CD4-positive, alpha-beta T cell treated with Interleukin-4 for 4 hours (primary cell): ENCODE measurements at regions not wholly inside any gene's neighbourhood (a gene's known extent, or its start where the extent isn't known, plus 50 kb on each side); places are given as distances from the start of the nearest gene placed in this dataset.

Source experiments
- DNase-seq: peaks from one replicate; pipeline ENCODE4 v3.0.0-alpha.2; 2020

DNA sequence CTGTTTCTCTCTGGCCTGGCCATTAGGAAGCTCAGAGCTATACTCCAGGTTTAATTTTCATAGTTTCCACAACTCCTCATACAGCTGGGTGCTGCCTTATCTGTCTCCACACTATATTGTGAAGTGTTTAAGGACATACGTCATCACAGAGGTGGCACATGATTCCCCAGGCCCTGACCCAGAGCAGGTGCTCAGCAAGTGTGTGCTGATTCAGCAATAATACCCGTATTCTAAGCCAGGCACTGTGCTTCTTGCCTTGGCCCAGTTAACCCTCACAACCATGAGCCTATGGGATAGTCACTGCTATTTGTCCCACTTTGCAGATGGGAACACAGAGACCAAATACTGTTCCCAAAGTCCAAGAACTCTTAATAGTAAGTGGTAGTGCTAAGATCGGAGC is 93.5 kb upstream of the SMIM23 start:
- DNase-seq: no peak

- DNase-seq: no peak
Observed at GRCh38 chr5:171692936-171693335, 92.7 kb upstream of the SMIM23 start.

DNA sequence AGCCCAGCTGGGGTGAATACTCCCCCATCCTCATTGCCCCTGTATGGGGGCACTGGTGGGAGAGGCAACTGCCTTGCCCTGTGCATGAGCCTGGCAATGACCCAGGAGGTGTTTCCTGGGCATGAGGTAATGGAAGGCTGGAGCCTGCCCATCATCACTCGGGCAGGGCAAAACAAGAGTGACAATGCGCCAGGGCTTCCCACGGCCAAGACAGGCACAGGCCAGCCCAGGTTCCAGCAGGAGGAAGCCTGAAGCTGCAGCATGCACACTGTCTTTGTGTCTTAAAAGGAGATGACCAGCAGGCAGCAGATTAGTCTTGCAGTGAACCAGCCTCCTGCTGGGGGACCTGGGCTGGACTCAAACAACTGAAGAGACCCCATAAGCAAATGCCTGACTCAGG is 92.2 kb upstream of the SMIM23 start:
- no peak for DNase-seq

DNA sequence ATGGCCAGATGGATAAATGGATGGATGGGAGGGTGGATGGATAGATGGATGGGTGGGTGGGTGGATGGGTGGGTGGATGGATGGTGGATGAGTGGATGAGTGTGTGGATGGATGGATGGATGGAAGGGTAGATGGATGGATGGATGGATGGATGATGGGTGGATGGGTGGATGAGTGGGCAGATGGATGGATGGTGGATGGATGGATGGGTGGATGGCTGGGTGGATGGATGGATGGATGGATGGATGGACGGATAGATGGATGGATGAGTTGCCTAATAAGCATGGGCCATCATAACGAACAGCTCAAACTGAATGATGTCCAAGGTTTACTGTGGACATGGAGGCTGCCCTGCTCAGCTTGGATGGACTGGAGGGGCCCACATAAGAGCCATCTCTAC is 89.8 kb upstream of the SMIM23 start:
- DNase-seq: no peak

GRCh38 chr5:171697221-171698102 is 88.2 kb upstream of the SMIM23 start:
- no peak for DNase-seq

DNA sequence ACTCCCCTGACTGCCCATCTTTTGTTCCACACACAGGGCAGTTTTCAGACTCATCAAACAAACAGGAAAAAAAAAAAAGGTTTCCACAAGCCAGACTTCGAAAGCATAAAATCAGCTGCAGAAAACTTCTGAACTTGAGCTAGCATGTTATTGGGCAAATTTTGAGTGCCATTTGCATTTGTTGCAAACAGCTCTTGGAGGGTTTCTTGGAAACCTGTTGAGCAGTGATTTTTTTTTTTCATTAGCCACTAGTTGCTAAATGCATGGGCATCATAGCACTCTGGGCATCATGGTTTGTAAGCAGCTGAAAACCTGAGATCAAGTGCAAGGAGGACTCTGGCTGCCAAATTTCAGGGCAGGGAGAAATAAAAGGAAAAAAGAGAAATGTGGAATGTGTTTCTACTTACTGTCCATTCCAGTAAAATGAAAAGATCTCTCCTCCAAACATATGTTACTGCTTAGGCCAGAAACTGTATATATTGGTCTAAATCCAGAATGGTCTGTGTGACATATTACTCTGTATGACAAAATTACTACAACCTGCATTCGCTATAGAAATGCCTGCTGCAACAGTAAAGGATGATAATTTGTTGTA is 85.2 kb upstream of the SMIM23 start:
- DNase-seq: no peak

- no peak for DNase-seq
Observed at GRCh38 chr5:171701100-171701541, 84.5 kb upstream of the SMIM23 start.

DNA sequence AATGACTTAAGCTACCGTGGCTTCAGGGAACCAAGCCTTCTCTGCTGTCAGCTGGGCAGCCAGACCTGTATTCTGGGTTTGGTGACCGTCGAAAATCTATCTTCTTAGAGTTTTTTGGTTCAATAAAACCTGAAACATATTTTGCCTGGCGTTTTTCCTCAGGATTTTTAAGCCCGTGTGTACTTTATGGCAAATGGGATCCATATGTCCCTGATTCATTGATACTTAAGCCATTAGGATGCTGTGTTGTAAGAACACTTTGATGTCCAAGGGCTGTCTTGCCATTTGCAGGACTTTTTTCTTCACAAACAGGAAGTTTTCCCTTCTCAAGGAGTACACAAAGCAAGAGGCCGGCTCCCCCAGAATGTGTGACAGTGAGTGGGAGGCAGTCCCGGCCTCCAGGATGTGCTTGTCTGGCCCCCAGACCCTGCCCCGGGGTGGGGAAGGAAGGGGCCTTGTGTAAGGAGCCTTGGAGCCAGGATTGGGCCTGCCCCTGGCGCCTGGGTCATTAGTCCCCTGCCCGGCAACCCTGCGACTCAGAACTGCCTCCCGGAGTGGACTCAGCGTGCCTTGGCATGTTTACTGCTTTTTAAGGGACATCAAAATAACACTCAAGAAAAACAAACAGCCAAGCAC is 83.4 kb upstream of the SMIM23 start:
- no peak for DNase-seq

DNA sequence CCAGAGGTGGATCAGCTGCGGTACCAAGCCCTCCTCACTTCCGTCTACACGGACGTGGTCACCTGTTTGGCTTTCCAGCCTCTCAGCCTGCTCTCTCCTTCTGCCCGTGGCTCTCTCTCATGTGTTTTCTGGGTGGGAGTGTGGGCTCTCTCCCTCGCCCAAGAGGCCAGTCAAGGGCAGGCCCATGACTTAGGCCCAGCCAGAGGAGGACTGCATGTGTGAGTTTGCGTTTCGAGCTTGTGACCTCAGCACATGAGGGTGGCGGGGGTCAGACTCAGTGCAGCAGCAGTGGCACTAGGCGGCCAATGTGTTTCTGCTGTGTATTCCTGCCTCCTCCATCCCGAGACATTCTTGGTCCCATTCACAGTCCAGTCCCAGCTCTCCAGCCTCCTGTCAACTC is 82.5 kb upstream of the SMIM23 start:
- DNase-seq: no peak

- no peak for DNase-seq
Observed at GRCh38 chr5:171705036-171705435, 80.6 kb upstream of the SMIM23 start.

DNA sequence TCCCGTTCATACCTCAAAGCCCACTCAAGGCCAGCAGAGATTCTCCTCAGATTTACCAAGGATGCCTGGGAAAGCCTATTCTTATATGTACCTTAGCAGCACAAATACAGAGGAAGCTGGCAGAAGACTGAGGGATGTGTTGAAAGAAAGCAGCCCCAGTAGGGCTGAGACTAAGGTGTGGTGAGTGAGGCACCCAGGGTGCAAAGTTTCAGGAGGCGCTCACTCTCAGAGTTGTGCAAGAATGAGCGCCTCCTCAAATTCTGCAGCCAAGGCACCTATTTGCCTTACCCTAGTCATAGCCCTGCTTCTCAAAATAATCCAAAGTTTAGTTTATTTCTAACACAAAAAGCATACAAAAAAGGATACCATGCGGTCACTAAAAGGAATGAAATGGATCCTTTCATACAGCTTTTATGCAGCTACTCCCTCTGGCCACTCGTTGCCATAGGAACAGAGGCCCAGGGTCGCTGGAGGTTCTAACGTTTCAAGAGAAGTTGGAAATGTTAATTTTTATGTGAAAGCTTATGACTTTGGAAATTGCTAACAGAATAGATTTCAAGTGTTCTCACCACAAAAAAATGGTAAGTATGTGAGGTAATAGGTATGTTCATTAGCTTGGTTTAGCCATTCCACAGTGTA is 79.7 kb upstream of the SMIM23 start:
- no peak for DNase-seq

DNA sequence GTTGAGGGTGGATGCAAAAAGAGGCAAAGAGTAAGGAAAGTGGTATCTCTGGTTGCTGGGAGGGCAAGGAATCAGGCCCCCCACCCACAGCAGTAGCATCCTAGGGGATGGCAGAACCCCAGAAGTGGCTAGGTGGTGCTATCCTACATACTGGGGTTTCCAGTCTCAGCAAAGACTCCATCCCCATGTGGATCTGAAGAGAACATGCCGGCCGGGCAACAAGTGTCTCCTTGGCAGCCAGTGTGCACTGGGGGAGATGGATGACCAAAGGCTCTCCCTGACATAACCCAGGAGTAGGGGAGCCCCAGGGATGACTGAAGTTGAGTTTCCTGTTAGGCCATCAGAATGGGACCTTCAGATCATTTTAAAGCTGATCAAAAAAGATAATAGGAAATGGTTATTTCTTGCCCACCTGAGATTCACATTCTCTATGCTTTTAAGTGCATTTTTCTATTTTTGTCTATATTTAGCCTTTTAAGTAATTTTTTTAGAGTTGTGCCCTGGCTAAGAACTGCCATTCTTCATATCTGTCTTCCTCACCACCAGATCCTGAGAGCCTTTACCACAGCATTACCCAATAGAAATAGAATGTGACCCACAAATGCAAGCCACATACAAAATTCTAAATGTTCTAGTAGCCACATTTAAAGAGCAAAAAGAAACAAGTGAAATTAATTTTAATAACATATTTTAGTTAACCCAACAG is 78.7 kb upstream of the SMIM23 start:
- no peak for DNase-seq

DNA sequence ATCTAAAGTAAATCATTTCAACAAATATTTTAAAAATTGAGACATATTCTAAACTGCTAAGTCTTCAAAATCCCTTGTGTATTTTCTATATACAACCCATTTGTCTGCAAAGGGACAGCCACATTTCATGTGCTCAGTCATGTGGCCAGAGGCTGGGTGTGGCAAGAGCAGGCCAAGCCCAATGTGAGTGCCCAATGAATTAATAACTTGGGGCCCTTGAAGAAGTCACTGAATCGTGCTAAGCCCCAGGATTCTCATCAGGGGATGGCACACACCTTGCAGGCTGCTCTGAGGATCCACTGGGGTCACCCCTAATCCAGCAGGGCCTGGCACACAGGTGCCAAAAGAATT is 78.2 kb upstream of the SMIM23 start:
- no peak for DNase-seq

DNA sequence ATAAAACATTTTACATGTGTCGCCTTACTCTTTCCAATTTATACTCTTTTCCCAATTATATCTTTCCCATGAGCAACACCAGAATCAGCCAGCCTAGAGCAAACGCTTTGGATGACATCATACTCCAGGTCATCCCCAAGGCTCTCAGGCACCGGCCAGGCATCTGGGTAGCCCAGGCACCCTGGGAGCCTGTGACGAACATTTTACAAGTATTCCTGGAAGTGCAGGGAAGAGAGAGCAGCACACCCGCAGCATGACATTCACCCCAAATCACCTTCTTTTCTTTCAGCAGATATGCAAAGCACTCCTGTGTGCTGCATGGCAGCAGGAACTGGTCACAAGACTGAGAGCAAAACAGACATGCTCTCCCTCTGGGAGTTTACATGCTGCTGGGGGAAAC is 75.7 kb upstream of the SMIM23 start:
- no peak for DNase-seq

DNA sequence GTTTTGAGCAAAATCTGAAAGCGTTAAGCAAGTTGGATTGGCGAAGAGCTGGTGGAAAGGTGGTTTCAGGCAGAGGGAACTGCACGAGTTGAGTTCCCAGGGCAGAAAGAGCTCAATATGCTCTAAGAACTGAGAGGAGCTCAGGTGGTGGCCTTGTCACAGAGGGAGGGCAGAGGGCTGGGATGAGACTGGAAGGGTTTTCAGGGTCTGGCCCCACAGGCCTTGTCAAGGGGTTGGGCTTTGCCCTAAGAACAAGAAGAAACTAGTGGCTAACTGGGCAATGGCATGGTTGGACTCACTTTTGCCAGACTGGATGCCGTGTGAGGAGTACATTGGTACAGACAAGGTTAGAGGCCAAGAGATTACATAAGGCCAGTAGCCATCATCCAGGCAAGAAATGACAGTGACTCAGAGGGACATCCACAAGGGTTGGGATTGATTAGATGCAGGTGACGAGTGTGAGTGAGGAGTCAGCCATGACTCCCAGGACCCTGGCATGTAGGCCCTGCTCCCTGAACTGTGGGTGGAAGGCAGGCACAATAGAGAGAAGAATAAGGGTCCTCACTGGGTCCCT is 75.1 kb upstream of the SMIM23 start:
- no peak for DNase-seq

DNA sequence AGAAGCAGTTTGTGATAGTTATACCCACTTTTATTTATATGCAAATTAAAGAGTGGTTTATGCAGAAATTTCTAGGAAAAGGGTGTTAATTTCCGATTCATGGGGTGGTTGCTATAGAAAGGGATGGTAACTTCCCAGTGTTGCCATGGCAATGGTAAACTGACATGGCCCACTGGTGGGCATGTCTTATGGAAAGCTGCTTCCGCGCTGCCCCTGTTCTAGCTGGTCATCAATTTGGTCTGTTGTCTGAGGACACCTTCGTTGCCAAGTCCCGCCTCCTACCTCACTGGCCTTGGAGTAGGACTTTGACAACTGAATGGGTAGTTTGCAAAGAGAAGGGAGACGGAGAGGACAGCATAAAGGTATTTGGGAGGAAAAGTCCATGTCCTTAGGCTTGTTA is 74.0 kb upstream of the SMIM23 start:
- DNase-seq: no peak

DNA sequence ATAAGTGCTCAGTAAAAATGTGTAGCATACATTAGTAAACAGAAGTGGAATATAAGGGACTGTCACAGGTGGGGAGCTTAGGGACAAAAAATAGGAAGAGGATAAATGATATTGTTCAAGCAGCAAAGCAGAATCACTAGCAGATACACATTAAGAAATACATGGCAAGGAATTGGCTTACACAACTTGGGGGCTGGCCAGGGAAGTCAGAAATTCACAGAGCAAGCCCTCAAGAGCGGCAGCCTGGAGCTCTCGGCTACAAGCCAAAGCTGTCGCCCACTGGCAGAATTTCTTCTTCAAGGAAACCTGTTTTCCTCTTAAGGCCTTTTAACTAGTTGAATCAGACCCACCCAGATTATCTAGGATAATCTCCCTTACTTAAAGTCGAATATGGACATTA is 73.0 kb upstream of the SMIM23 start:
- no peak for DNase-seq

GRCh38 chr5:171713152-171713551 is 72.5 kb upstream of the SMIM23 start:
- DNase-seq: no peak

GRCh38 chr5:171714261-171714660 is 71.4 kb upstream of the SMIM23 start:
- no peak for DNase-seq

- no peak for DNase-seq
Observed at GRCh38 chr5:171714851-171715250, 70.8 kb upstream of the SMIM23 start.

DNA sequence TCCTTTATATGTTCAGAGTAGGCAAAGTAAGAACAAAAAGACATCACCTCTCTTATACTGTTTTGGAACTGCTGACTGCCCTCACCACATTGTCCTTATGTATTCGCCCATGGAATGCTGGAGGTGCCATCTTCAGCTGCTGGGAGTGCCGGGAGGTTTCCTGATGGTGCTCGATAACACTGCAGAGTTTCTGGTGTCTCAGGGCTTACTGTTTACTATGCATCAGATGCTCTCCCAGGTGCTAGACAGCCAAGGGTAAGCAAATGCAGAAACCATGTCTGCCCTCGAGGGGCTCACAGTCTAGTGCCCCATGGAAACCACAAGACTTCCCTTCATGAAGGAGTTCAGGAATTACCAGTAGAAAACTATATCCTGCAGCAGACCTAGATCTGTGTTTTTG is 70.1 kb upstream of the SMIM23 start:
- no peak for DNase-seq

GRCh38 chr5:171720086-171720485 is 65.5 kb upstream of the SMIM23 start:
- DNase-seq: no peak

DNA sequence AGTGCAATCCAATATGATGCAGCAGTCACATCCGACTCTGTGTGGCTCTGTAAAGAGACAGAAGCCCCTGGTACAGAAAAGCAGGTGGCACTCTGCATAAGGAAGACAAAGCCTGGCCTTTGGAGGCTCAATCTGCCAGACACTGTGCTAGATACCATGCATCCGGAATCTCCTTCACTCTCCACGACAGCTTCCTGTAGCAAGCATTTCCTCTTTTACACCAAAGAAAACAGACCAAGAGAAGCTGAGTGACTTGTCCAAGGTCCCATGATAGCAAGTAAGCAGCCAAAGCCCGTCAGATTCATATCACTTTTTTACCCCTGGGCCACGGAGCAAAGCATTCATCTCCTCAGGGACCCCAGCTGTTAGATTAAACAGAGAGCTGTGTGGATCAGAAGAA is 64.2 kb upstream of the SMIM23 start:
- DNase-seq: no peak
